Femur (tissue), 1 donor: ENCODE measurements at regions not wholly inside any gene's neighbourhood (a gene's known extent, or its start where the extent isn't known, plus 50 kb on each side); places are given as distances from the start of the nearest gene placed in this dataset.
"Not testable (repeated sequence)": the region's sequence is repeated elsewhere in the genome, so short reads cannot be mapped to it uniquely, and the experiment has no call there.

Experiments
- DNase-seq: peaks from one replicate; pipeline ENCODE4 v3.0.0-alpha.2; 2017

DNA sequence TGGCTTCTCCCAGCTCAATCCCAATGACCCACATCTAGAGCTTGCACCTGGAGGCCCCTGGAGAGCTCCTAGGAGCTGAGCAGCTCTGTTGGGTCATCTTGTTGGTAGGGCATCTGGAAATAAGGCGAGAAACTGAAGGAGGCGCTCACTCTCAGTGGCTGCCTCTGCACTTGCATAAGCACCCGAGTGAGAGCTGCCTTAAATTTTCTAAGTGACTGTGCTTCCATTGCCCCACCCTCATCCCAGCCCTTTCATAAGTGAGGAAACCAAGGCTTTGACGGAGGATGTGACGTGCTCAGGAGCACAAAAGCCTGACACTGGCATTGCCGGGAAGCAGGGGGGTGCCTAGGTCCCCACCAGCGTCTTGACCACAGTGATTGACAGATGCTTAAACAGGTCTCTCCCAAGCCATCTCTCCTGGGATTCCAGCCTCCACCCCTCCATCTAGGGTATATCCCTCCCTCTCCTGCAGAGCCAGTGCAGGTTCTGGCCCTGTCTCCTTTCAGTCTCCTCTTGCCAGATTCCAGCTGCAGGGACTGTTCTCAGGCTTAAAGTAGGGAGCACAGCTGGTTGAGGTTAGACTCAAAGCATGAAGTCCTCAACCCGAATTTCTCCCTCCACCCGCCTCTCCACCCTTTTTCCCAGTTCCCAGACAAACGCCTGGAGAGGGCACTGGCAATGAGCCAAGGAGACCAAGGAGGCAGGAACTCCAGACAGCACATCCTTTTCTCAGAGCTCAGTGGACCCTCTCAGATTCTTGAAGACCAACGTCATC, 113.7 kb downstream of the IRX5 start:
- no peak for DNase-seq

DNA sequence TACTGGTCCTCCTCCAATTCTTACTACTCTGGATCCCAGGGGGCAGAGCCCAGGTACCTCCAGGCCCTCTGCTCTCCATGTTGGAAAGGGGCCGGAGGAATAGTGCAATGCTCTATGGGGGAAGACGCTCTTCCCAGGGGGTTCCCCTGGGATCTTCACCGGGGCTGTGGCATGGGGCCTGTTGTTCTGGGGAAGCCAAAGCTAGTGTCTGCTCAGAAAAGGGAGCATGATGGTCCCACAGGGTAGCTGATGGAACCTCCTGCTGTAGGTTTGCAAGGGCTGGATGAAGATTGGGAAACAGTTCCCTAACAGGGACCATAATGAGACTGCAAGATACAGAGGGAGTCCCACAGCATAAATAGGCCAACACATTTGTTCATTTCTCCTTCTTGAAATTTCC, 114.7 kb downstream of the IRX5 start:
- no peak for DNase-seq

DNA sequence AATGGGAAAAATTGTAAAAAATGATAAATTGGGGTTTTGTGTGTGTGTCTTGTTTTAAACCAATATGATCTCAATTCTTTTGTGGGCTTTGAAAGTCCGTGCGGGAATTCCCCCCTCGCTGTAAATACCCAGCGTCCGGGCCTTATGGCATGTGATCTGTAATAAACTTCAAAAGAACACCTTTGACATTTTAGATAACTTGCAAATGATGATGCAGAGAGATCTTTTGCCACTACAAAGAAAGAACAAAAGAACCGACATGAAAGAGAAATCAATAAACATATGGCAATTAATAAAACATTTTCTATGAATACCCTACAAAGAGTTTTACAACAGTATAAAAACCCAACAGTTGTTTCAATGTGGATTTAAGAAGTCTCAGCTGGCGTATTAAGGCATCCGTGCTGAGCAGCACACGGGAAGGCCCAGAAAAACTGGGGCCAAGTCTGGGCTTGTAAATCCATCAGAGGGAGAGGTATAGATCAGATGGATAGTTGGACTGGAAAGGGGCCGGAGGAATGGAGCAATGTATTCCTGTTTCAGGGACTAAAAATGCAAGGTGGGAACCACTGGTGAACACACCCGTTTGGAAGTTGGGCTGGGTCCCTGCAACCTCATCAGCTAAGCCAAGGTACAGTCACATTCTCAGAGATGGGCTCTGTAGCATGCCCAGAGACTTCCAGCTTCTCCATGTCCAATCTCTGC, 115.2 kb downstream of the IRX5 start:
- no peak for DNase-seq

DNA sequence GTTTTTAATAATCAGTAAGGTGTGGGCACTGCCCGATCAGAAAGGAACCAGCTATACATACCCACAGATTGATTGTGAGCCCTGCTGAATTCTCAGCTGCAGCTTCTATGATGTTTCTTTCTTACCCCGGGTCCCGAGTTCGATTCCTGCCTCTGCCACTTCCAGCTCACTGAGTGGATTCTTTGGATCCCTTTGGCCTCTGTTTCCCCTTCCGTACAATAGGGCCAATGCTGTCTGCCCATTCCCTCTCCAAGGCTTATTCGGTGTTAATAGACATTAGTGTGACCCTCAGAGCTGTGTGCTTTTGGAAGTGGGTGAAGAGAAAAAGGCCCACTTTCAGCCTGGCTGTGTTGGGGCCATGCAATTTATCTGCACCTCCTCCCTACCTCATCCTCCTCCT, 115.8 kb downstream of the IRX5 start:
- DNase-seq: no peak

DNA sequence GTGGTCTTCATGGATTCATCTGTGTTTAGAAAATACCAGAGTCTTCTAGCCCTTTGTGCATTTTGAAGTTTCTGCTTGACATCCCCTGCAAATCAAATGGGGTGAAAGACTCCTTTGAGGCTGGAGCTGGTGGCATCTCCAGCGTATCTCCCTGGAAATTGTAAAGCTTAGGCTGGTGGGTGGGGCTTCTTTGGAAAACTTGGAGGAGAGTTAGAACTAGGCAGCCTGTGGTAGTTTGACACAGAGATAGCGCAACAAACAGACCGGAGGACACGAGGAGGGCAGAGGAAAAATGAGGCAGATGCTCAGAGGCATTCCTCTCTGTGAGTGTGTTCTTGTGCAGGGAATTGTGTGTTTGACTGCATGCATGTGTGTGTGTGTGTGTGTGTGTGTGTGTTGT, 116.3 kb downstream of the IRX5 start:
- DNase-seq: no peak

DNA sequence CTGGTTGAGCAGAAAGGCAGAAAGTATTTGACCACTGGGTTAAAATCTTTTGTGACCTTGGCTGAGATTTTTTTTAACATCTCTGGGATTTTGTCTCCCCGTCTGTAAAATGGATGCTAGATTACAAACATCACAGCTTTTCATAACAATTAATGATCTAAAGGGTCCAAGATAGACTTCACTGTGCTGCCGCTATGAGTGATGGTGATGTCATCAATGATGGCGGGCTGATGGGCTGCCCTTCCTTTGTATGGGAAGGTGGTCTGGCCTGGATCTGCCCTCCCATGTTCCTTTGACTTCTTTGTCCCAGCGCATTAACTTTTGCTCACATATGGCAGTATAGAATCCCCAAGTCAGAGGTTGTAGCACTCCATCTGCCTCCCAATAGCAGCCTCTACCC, 116.7 kb downstream of the IRX5 start:
- no peak for DNase-seq

DNA sequence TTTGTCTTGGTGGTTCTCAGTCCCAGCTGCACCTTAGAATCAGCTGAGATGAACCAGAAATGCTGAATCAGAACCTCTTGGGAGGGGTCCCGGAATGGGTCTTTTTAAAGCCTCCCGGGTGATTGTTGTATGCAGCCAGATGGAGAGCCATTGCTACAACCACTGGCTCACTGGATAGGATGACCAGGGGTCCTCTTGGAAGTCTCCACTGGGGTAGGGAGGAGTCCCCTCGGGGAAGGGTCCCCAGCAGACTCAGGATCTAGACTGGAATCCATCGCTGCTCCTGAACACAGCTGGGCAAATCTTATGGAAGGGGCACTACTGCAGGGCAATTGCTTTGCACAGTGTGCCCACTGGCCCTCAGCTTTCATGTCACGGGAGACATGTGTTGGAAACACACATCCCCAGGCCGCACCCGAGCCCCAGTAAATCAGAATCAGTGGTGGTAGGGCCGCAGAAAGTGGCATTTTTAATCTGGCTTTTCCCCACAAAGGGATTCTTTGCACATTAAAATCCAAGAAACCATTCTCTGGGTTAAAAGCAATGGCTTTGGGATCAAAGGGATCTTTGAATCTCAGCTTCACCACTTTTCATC, 117.3 kb downstream of the IRX5 start:
- no peak for DNase-seq

DNA sequence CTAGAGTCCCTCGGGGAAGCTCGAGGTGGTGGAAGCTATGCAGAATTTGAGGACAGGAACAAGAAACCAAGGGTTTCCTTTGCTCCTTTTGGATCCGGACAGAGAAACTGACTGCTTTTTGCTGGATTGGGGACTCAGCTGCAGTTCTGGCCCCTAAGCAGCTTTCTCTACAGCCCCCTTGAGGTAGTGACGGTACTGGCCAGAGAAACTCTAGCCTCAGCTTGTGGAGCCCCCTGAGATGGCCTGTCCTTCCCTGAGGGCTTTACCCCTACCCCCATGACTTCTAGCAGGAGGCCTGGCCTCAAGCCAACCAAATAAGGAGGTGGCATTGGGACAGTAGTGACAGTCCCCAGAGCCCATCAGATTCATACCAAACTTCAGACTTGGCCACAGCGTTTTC, 118.1 kb downstream of the IRX5 start:
- DNase-seq: no peak

DNA sequence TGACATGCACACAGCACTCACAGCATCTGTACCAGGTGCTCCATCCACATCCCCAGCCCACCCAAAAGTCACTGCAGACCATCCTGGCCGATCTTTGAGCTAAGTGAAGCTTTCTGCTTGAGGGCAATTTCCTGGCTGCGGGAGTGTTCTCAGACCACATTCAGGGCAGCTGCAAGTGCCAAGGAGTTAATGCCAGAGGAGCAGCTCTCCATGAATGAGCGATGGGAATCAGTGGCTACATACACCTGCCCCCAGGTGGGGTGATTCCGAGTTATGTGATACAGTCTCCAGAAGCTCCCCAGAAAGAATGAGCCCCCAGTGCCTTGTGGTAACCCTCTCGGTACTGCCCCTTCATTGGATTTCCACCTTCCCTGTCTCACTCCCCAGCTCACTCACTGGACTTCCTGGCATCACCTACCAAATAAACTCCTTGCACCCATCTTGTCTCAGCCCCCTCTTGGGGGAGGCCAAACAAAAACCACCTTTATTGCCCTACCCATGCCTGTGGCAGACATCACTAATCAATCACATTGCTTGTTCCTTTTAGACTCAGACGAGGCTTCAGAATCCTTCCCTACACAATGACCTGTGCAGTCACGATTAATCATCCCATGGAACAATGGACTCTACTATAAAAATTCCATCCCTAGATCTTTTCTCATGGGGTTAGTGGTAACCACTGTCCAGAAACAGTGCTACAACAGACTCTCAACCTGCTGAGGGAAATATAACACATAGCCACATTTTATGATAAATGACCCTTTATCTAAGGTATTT, 121.1 kb downstream of the IRX5 start:
- DNase-seq: no peak

DNA sequence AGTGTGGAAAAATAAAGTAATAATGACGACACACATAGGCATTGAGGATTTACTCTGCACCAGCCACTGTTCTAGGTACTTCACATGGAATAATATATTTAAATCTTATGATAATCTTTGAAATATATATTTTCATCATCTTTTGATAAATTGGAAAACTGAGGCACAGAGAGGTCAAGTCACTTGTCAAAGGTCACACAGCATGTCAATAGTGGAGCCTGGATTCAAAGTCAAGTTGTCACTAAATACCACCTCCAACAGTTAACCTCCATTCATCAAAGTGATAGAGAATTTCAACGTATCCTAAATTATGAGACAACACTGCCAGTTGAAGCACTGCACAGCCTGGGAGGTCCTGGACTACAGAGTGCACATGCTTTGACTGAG, 121.7 kb downstream of the IRX5 start:
- DNase-seq: no peak

DNA sequence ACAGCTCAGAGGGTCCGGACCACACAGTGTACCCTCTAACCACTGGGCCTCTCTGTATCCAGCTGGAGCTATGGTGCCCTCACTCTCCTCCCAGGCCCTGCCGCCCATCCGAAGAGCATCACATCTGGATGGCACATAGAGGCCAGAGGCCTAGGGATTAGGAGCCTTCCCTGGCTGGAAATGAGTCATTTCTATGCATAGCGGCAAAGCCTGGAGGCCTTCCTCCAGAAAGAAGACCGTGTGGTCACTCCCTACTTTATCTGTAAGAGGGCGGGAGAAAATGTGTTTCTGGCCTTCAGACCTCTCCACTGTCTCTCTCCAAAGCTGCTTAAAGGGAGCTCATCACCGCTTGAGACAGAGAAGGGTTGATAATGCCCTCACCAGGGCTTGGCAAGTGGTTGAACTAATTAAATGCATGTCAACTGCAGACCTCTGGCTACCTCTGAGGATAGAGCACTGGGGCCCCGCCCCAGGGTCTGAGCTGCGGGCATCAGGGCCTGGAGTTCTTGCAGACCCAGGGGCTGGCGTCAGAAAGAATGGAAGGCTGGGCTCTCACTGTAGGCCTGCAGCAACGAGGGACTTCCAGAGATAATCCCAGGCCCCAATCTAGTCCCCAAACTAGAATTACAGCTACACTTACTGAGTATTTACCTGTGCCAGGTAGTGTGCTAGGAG, 122.2 kb downstream of the IRX5 start:
- peak; percentile 11 for DNase-seq

DNA sequence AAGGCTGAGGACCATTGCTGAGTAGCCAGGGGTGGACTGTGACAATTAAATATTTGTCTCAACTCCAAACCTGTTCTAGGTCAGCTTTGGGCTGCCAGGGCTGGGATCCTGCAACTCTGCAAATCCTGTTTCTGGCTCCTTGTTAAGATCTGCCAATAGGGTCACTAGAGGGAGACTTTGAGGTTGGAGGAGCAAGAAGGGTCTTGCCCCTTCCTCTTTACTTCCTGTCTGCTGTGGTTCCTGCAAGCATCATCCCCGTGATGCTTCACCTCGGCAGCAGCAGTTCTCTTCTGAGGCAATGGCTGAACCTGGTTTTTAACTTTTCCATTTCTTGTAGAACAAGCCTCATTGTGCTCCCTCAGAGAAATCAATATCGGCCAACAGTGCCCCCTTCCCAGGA, 124.6 kb downstream of the IRX5 start:
- DNase-seq: peak; percentile 4

DNA sequence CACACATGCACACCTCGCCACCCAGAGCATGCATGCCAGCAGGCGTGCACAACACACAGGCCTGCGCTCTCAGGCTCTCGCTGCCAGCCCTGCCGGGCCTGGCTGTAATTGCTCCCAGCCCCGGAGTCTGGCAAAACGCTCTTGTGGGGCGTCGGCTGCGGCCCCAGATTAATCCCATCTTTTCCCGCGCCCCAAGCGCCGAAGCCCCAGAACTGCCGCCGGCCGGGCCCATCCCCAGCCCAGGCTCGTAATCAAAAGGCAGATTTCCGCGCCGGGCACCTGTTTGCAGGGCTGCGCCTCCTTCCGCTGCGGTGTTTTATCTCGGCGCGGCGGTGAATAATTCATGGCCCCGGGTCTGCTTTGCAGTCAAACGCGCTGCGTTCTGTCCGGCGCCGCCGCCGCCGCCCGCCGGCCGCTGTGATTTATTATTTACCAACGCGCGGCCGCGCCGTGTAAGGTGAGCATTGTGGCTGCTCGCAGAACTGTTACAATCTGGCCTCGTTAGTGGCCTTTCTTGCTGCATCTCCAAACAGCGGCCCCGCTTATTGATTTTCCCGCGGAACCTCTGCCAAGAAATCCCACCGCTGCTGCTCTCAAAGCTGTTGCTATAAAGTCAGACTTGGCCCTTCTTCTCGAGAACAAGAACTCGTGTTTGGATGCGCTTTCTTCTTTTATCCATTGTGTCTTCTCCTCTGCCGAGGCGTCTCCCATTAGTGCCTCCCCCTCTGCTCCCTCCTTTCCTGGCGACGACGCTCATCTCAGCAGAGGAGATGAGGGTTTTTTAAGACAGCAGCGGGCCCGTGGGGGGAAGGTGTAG, 126.1 kb downstream of the IRX5 start:
- DNase-seq: peak; percentile 46

DNA sequence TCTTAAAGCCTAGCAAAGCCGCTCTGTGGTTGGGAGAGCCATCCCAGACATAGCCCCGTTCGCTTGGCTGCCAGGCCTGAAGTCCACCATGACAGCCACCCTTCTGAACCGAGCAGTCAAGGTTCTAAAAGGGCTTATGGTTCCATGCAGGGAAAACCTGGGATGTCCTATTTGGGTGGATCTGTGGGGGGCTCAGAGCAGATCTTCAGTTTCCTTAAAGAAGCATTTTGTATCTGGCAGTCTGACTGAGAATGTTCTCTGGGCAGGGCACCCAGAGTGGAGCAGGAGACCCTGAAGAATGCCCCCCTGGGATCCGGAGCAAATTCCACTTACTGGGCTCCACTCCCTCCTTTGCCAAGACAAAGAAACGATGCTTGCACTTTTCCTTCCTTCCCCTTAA, 127.2 kb downstream of the IRX5 start:
- peak; percentile 2 for DNase-seq

DNA sequence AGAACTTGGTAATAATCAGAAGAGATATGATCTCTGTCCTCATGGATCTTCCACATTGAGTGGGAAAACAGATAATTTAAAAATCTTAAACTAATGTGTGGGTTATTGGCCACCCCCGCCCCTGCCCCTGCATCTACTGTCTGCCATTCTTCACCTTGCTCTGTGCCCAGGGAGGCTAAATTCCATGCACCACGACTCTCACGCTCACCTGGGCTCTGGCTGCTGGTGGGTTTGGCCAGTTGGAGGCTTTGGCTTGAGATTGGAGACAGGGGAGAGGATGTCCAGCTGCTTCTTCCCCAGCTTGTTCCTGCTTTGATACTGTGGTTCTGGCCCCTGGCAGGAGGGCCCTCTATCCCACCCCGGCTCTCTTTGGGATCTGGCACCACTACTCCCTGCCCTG, 127.9 kb downstream of the IRX5 start:
- DNase-seq: peak; percentile 4

DNA sequence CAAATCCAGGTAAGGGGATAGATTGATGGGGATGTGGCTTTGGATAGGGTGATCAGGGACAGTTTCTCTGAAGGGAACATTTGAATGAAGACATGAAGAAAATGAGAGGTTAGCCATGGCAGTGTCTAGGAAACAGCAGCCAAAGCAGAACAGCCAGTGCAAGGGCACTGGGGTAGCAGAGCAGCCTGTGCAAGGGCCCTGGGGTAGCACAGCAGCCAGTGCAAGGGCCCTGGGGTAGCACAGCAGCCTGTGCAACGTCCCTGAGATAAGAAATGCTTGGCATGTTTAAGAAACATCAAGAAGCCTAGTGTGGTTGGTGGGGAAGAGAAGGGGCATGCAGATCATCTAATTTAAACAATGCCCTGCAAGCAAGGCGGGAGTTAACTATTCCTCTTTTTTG, 128.5 kb downstream of the IRX5 start:
- DNase-seq: no peak

DNA sequence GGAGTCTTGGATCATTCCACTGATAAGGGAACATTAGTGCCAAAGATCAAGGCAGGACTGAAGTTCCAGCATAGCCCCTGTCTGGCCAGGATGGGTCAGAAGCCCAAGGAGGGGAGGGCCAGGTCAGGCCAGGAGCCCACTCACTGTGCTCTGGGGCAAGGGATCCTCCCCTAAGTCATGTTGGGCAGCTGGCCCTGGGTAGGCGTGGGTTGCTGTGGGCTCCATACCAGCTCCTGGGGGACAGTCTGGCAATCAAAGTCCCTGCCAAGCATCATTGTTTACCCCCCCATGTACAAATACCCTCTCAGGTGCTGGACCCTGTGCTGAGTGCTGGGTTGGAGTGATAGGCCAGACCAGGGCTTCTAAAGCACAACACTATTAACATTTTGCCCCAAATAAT, 130.5 kb downstream of the IRX5 start:
- peak; percentile 4 for DNase-seq

DNA sequence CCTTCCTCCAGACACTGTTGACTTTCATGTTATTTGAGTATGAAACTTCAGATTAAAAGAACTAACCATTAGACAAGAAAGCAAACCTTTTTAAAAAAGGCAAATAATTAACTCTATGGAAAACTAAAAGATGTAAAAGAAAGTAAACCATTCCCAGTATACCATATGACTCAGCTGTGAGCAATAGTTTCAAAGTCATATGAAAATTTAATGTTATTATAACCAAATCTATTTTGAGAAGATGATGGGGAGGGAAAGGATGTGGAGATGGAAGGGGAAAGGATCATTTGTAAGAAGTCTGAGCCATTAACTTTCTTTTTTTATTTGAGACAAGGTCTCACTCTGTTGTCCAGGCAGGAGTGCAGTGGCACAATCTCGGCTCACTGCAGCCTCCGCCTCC, 131.8 kb downstream of the IRX5 start:
- no peak for DNase-seq

DNA sequence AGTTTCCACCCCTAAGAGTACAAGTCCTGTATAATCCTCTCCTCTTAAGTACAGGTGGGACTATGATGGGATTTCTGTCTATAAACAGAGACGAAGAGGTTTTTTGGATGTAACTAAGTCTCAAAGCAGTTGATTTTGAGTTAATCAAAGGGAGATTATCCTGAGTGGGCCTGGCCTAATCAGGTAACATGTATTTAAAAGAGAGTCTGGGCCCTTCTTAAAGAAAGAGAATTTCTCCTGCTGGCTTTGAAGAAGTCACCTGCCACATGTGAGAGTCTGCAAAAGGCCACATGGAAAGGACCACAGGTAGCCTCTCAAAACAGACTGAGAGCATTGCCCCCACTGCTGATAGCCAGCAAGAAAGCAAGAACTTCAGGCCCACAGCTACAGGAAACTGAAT, 142.3 kb downstream of the IRX5 start:
- DNase-seq: no peak

DNA sequence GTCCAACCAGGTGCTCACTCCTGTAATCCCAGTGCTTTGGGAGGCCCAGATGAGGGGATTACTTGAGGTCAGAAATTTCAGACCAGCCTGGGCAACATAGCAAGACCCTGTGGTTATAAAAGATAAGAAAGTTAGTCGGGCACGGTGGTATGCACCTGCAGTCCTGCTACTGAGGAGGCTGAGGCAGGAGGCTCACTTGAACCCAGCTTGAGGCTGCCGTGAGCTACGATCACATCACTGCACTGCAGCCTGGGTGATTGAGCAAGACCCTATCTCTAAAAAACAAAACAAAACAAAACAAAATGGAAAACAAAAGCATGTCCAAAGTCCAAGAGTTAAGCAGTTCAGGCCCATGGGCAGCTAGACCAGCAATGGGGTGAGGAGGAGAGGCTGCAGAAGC, 143.2 kb downstream of the IRX5 start:
- no peak for DNase-seq

DNA sequence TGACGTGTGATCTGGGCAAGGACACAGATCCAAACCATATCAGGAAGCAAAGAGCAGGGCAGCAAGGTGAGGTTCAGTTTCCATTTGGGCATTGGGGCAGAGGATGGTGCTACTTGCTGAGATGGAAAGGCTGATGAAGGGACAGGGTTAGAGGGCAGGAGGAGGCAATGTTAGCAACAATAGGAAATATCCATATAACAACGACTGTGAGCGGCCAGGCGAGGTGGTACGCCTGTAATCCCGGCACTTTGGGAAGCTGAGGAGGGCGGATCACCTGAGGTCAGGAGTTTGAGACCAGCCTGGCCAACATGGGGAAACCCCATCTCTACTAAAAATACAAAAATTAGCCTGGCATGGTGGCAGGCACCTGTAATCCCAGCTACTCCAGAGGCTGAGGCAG, 144.5 kb downstream of the IRX5 start:
- DNase-seq: not testable (repeated sequence)

DNA sequence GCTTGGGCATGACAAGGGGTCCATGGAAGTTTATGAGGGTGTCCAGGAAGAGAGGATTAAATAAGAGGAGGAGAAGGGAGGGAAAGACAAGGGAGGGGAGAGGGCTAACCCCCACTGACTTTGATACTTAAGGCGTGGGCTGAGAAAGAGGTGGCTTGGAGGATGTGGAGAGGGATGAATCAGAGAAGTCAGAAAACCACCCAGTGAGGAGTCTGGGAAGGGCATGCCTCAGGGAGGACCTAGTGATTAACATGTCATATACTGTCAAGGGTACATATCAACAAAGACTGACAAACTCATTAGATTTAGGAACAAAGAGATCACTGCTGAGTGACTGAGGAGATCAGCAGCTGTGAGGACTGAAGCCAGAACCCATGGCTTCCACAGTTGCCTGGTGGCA, 145.4 kb downstream of the IRX5 start:
- DNase-seq: no peak
